A673 (cell line): ENCODE measurements at regions not wholly inside any gene's neighbourhood (a gene's known extent, or its start where the extent isn't known, plus 50 kb on each side); places are given as distances from the start of the nearest gene placed in this dataset.

Experiments used
- BruUV-seq: library from RNA; stranded (reverse); fragments of 400-500 nt; replicated peaks from 2 replicates; lab custom pipeline; 2021; lab: Mats Ljungman, UMichigan
- CTCF ChIA-PET: fragments of 300-600 bp; sonication (Branson Sonifier 250); formaldehyde crosslinking; loops from one replicate; lab custom pipeline; 2022; ENCODE audit warnings: antibody characterized with exemption; lab: Charles Lee
- POLR2A ChIA-PET: fragments of 300-600 bp; sonication (Branson Sonifier 250); formaldehyde crosslinking; loops from one replicate; lab custom pipeline; 2022; ENCODE audit warnings: antibody characterized with exemption; ENCODE audit not compliant: low non-redundant PET; lab: Charles Lee
- DNase-seq: peaks from one replicate; pipeline ENCODE4 v3.0.0-alpha.2; 2015; ENCODE audit warnings: low spot score
- H3K27ac ChIP-seq: fragments of 200-600 bp; sonication (generic); 2 replicates; pipeline ENCODE4 v1.5.1; 2016; ENCODE audit warnings: mixed run types, low read depth, mild to moderate bottlenecking, mixed read lengths, antibody characterized with exemption, low read length; ENCODE audit not compliant: poor library complexity, severe bottlenecking
- H3K27me3 ChIP-seq: fragments of 200-600 bp; sonication (generic); replicated peaks from 2 replicates; pipeline ENCODE4 v1.6.1; 2017; ENCODE audit warnings: mixed run types, low read depth, mild to moderate bottlenecking, mixed read lengths, antibody characterized with exemption, low read length; ENCODE audit not compliant: insufficient read depth, poor library complexity
- H3K36me3 ChIP-seq: fragments of 200-600 bp; sonication (generic); 2 replicates; pipeline ENCODE4 v1.6.1; 2016; ENCODE audit warnings: mixed run types, mild to moderate bottlenecking, mixed read lengths, antibody characterized with exemption, low read length; ENCODE audit not compliant: insufficient read depth, poor library complexity, severe bottlenecking
- H3K4me1 ChIP-seq: fragments of 200-600 bp; sonication (generic); 2 replicates; pipeline ENCODE4 v1.6.1; 2017; ENCODE audit warnings: mixed run types, mild to moderate bottlenecking, mixed read lengths, antibody characterized with exemption, low read length; ENCODE audit not compliant: insufficient read depth, poor library complexity, severe bottlenecking
- H3K4me3 ChIP-seq: fragments of 200-600 bp; sonication (generic); 2 replicates; pipeline ENCODE4 v1.5.1; 2016; ENCODE audit warnings: low read depth, mixed run types, mild to moderate bottlenecking, mixed read lengths, low read length; ENCODE audit not compliant: poor library complexity, severe bottlenecking
- H3K9me3 ChIP-seq: fragments of 200-600 bp; sonication (generic); 2 replicates; pipeline ENCODE4 v1.6.1; 2016; ENCODE audit warnings: mixed run types, low read depth, mild to moderate bottlenecking, mixed read lengths, antibody characterized with exemption, low read length; ENCODE audit not compliant: poor library complexity, severe bottlenecking
- EZH2 ChIP-seq: fragments of 200-600 bp; sonication (generic); IDR thresholded peaks from 2 replicates; pipeline ENCODE4 v1.6.1; 2017; ENCODE audit warnings: borderline replicate concordance, low read depth, mild to moderate bottlenecking, mixed read lengths, antibody characterized with exemption, low read length; ENCODE audit not compliant: poor library complexity, severe bottlenecking
- intact Hi-C: fragments of 100-400 bp; cut with micrococcal nuclease; formaldehyde crosslinking; loops from one replicate; pipeline ENCODE4 v1.10.0; 2022; ENCODE audit not compliant: unreplicated experiment
- TF ChIP-seq, protein P1 (sequence below): fragments of 300-800, 200-600 bp; sonication (generic); conservative IDR thresholded peaks from 2 replicates; pipeline ENCODE4 v1.5.1; 2017; ENCODE audit warnings: low read depth, mild to moderate bottlenecking, antibody characterized with exemption, low read length, moderate library complexity, mixed read lengths

DNA sequence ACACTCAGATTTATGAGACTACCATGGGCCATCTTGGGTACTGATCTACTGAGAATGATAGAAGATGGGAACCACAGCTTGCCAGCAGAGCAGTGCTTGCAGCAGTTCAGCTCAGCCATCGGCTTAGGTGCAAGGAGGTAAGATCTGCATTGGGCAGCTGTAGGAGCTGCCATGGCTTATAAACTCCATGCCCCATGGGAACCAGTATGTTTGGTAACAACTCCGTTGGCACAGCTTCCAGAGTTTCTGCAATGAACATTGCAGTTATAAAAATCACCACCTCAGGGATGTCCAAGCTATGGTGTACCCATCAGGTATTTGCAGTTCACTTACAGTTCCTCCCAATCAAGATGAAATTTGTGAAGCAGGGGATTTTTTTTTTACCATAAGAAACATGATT, 299.1 kb upstream of the ROPN1 start:
- BruUV-seq: no TSS peak
- Histone ChIP-seq H3K9me3 (no peaks in the 10 kb centered on the region), H3K4me1 (no peaks in the 10 kb centered on the region), H3K4me3 (no peak overlapping the region), H3K27ac (no peak overlapping the region), H3K27me3 (no peaks in the 10 kb centered on the region), H3K36me3 (no peaks in the 10 kb centered on the region)
- no peak for TF ChIP-seq EZH2
- TF ChIP-seq, protein P1, sequence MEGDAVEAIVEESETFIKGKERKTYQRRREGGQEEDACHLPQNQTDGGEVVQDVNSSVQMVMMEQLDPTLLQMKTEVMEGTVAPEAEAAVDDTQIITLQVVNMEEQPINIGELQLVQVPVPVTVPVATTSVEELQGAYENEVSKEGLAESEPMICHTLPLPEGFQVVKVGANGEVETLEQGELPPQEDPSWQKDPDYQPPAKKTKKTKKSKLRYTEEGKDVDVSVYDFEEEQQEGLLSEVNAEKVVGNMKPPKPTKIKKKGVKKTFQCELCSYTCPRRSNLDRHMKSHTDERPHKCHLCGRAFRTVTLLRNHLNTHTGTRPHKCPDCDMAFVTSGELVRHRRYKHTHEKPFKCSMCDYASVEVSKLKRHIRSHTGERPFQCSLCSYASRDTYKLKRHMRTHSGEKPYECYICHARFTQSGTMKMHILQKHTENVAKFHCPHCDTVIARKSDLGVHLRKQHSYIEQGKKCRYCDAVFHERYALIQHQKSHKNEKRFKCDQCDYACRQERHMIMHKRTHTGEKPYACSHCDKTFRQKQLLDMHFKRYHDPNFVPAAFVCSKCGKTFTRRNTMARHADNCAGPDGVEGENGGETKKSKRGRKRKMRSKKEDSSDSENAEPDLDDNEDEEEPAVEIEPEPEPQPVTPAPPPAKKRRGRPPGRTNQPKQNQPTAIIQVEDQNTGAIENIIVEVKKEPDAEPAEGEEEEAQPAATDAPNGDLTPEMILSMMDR: no peak
- no peak for DNase-seq
- ChIA-PET CTCF (no interaction called here), POLR2A (no interaction called here)
- intact Hi-C loops: no loop called here

DNA sequence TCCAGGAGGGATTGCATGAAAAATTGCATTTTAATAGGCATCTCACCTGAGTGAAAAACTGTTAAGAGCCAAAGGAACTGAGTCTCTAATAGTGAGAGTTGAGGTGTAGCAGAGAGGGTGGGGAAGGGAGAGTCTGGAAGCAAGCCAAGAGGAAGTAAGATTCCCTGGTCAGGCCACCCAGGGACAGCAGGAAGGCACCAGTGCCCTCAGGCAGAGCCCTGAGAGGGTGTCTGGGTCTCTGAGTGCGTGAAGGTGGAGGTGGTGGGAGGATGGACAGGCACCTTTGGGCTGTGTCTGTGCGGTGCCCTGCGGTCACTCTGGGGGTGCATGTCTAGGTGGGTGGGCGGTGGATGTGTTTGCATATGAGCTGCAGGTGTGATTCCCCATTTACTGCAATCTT, 300.4 kb upstream of the ROPN1 start:
- CTCF ChIA-PET: no interaction called here
- intact Hi-C loops: no loop called here
- H3K9me3 ChIP-seq: no peaks in the 10 kb centered on the region
- no peaks in the 10 kb centered on the region for H3K27me3 ChIP-seq
- DNase-seq: no peak
- H3K27ac ChIP-seq: no peak overlapping the region
- H3K4me1 ChIP-seq: no peaks in the 10 kb centered on the region
- H3K36me3 ChIP-seq: no peaks in the 10 kb centered on the region
- no peak for TF ChIP-seq EZH2
- TF ChIP-seq, protein P1: no peak
- no TSS peak for BruUV-seq
- no peak overlapping the region for H3K4me3 ChIP-seq
- POLR2A ChIA-PET: no interaction called here

DNA sequence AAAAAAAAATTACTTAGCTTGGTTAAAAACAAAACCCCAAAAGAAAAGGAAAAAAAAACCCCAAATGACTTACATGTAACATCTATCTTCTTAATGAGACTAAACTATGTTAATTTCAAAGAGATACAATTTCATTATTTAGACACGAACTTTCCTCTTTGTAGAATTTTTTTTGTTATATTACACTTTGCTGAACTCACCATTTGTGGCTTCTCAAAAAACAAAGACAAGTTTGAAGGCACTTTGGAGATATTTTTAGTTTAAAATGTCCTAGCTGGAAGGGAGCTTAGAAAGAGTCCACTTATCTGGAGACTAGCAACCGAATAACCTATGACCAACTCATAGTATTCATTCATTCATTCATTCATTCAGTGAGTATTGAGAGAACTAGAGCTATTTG, 301.7 kb upstream of the ROPN1 start:
- DNase-seq: no peak
- TF ChIP-seq, protein P1: no peak
- TF ChIP-seq EZH2: no peak
- H3K27me3 ChIP-seq: no peaks in the 10 kb centered on the region
- H3K4me3 ChIP-seq: no peak overlapping the region
- no peak overlapping the region for H3K27ac ChIP-seq
- ChIA-PET CTCF (no interaction called here), POLR2A (no interaction called here)
- intact Hi-C loops: no loop called here
- H3K4me1 ChIP-seq: peaks cover 4% of the 10 kb centered on the region
- no peaks in the 10 kb centered on the region for H3K36me3 ChIP-seq
- H3K9me3 ChIP-seq: no peaks in the 10 kb centered on the region
- BruUV-seq: no TSS peak
